ENCODE measurements at regions not wholly inside any gene's neighbourhood (a gene's known extent, or its start where the extent isn't known, plus 50 kb on each side); places are given as distances from the start of the nearest gene placed in this dataset.
"Not testable (repeated sequence)": the region's sequence is repeated elsewhere in the genome, so short reads cannot be mapped to it uniquely, and the experiment has no call there.

- no peaks in the 10 kb centered on the region for H3K4me1 ChIP-seq (ENCODE audit: control insufficient read depth, insufficient read depth, low read length)
- H3K4me3 ChIP-seq (ENCODE audit: low read depth, low read length): no peak overlapping the region
- no peaks in the 10 kb centered on the region for H3K9me3 ChIP-seq (ENCODE audit: control insufficient read depth, insufficient read depth, low read length)
- H3K9ac ChIP-seq (ENCODE audit: low read depth, low read length): no peak overlapping the region
- no peaks in the 10 kb centered on the region for H3K36me3 ChIP-seq (ENCODE audit: control insufficient read depth, insufficient read depth, low read length)
- H3K27me3 ChIP-seq (ENCODE audit: control insufficient read depth, insufficient read depth, low read length): no peaks in the 10 kb centered on the region
Measured at GRCh38 chr2:83003555-83003954, 1455.5 kb downstream of the SUCLG1 start.

GRCh38 chr2:83002706-83003105 is 1456.4 kb downstream of the SUCLG1 start:
- H3K36me3 ChIP-seq (ENCODE audit: control insufficient read depth, insufficient read depth, low read length): no peaks in the 10 kb centered on the region
- H3K9ac ChIP-seq (ENCODE audit: low read depth, low read length): no peak overlapping the region
- no peaks in the 10 kb centered on the region for H3K27me3 ChIP-seq (ENCODE audit: control insufficient read depth, insufficient read depth, low read length)
- H3K9me3 ChIP-seq (ENCODE audit: control insufficient read depth, insufficient read depth, low read length): no peaks in the 10 kb centered on the region
- H3K4me1 ChIP-seq (ENCODE audit: control insufficient read depth, insufficient read depth, low read length): no peaks in the 10 kb centered on the region
- H3K4me3 ChIP-seq (ENCODE audit: low read depth, low read length): no peak overlapping the region

- no peaks in the 10 kb centered on the region for H3K27me3 ChIP-seq (ENCODE audit: control insufficient read depth, insufficient read depth, low read length)
- H3K9me3 ChIP-seq (ENCODE audit: control insufficient read depth, insufficient read depth, low read length): no peaks in the 10 kb centered on the region
- H3K4me1 ChIP-seq (ENCODE audit: control insufficient read depth, insufficient read depth, low read length): no peaks in the 10 kb centered on the region
- H3K9ac ChIP-seq (ENCODE audit: low read depth, low read length): no peak overlapping the region
- H3K36me3 ChIP-seq (ENCODE audit: control insufficient read depth, insufficient read depth, low read length): no peaks in the 10 kb centered on the region
- H3K4me3 ChIP-seq (ENCODE audit: low read depth, low read length): no peak overlapping the region
Measured at GRCh38 chr2:82998781-82999180, 1460.3 kb downstream of the SUCLG1 start.

- Histone ChIP-seq H3K27me3 (ENCODE audit: control insufficient read depth, insufficient read depth, low read length) (no peaks in the 10 kb centered on the region), H3K9ac (ENCODE audit: low read depth, low read length) (no peak overlapping the region), H3K4me1 (ENCODE audit: control insufficient read depth, insufficient read depth, low read length) (no peaks in the 10 kb centered on the region), H3K36me3 (ENCODE audit: control insufficient read depth, insufficient read depth, low read length) (no peaks in the 10 kb centered on the region), H3K9me3 (ENCODE audit: control insufficient read depth, insufficient read depth, low read length) (no peaks in the 10 kb centered on the region), H3K4me3 (ENCODE audit: low read depth, low read length) (no peak overlapping the region)
Measured at GRCh38 chr2:82996217-82996616, 1462.9 kb downstream of the SUCLG1 start.

- Histone ChIP-seq H3K27me3 (ENCODE audit: control insufficient read depth, insufficient read depth, low read length) (no peaks in the 10 kb centered on the region), H3K36me3 (ENCODE audit: control insufficient read depth, insufficient read depth, low read length) (no peaks in the 10 kb centered on the region), H3K9ac (ENCODE audit: low read depth, low read length) (no peak overlapping the region), H3K4me3 (ENCODE audit: low read depth, low read length) (no peak overlapping the region), H3K9me3 (ENCODE audit: control insufficient read depth, insufficient read depth, low read length) (no peaks in the 10 kb centered on the region), H3K4me1 (ENCODE audit: control insufficient read depth, insufficient read depth, low read length) (peaks cover 3% of the 10 kb centered on the region)
Measured at GRCh38 chr2:82994151-82994550, 1464.9 kb downstream of the SUCLG1 start.

- Histone ChIP-seq H3K9me3 (ENCODE audit: control insufficient read depth, insufficient read depth, low read length) (no peaks in the 10 kb centered on the region), H3K9ac (ENCODE audit: low read depth, low read length) (no peak overlapping the region), H3K4me3 (ENCODE audit: low read depth, low read length) (no peak overlapping the region), H3K36me3 (ENCODE audit: control insufficient read depth, insufficient read depth, low read length) (no peaks in the 10 kb centered on the region), H3K4me1 (ENCODE audit: control insufficient read depth, insufficient read depth, low read length) (peaks cover 3% of the 10 kb centered on the region), H3K27me3 (ENCODE audit: control insufficient read depth, insufficient read depth, low read length) (no peaks in the 10 kb centered on the region)
Measured at GRCh38 chr2:82993609-82994008, 1465.5 kb downstream of the SUCLG1 start.

- H3K4me3 ChIP-seq (ENCODE audit: low read depth, low read length): no peak overlapping the region
- H3K27me3 ChIP-seq (ENCODE audit: control insufficient read depth, insufficient read depth, low read length): no peaks in the 10 kb centered on the region
- no peaks in the 10 kb centered on the region for H3K36me3 ChIP-seq (ENCODE audit: control insufficient read depth, insufficient read depth, low read length)
- H3K4me1 ChIP-seq (ENCODE audit: control insufficient read depth, insufficient read depth, low read length): peaks cover 3% of the 10 kb centered on the region
- H3K9me3 ChIP-seq (ENCODE audit: control insufficient read depth, insufficient read depth, low read length): no peaks in the 10 kb centered on the region
- no peak overlapping the region for H3K9ac ChIP-seq (ENCODE audit: low read depth, low read length)
Measured at GRCh38 chr2:82992968-82993367, 1466.1 kb downstream of the SUCLG1 start.

- H3K36me3 ChIP-seq (ENCODE audit: control insufficient read depth, insufficient read depth, low read length); H3K9ac ChIP-seq (ENCODE audit: low read depth, low read length); H3K9me3 ChIP-seq (ENCODE audit: control insufficient read depth, insufficient read depth, low read length); H3K27me3 ChIP-seq (ENCODE audit: control insufficient read depth, insufficient read depth, low read length); H3K4me1 ChIP-seq (ENCODE audit: control insufficient read depth, insufficient read depth, low read length); H3K4me3 ChIP-seq (ENCODE audit: low read depth, low read length): not testable (repeated sequence)
Measured at GRCh38 chr2:82987706-82988105, 1471.4 kb downstream of the SUCLG1 start.

GRCh38 chr2:82986899-82987298 is 1472.2 kb downstream of the SUCLG1 start:
- H3K9ac ChIP-seq (ENCODE audit: low read depth, low read length): no peak overlapping the region
- no peaks in the 10 kb centered on the region for H3K36me3 ChIP-seq (ENCODE audit: control insufficient read depth, insufficient read depth, low read length)
- H3K4me1 ChIP-seq (ENCODE audit: control insufficient read depth, insufficient read depth, low read length): peaks cover 3% of the 10 kb centered on the region
- H3K27me3 ChIP-seq (ENCODE audit: control insufficient read depth, insufficient read depth, low read length): no peaks in the 10 kb centered on the region
- no peak overlapping the region for H3K4me3 ChIP-seq (ENCODE audit: low read depth, low read length)
- H3K9me3 ChIP-seq (ENCODE audit: control insufficient read depth, insufficient read depth, low read length): no peaks in the 10 kb centered on the region

GRCh38 chr2:82985572-82986197 is 1473.4 kb downstream of the SUCLG1 start:
- Histone ChIP-seq H3K27me3 (ENCODE audit: control insufficient read depth, insufficient read depth, low read length) (no peaks in the 10 kb centered on the region), H3K4me3 (ENCODE audit: low read depth, low read length) (no peak overlapping the region), H3K36me3 (ENCODE audit: control insufficient read depth, insufficient read depth, low read length) (no peaks in the 10 kb centered on the region), H3K9ac (ENCODE audit: low read depth, low read length) (no peak overlapping the region), H3K9me3 (ENCODE audit: control insufficient read depth, insufficient read depth, low read length) (no peaks in the 10 kb centered on the region), H3K4me1 (ENCODE audit: control insufficient read depth, insufficient read depth, low read length) (no peaks in the 10 kb centered on the region)

- peaks cover 3% of the 10 kb centered on the region for H3K4me1 ChIP-seq (ENCODE audit: control insufficient read depth, insufficient read depth, low read length)
- no peaks in the 10 kb centered on the region for H3K9me3 ChIP-seq (ENCODE audit: control insufficient read depth, insufficient read depth, low read length)
- H3K36me3 ChIP-seq (ENCODE audit: control insufficient read depth, insufficient read depth, low read length): no peaks in the 10 kb centered on the region
- H3K27me3 ChIP-seq (ENCODE audit: control insufficient read depth, insufficient read depth, low read length): no peaks in the 10 kb centered on the region
- no peak overlapping the region for H3K9ac ChIP-seq (ENCODE audit: low read depth, low read length)
- H3K4me3 ChIP-seq (ENCODE audit: low read depth, low read length): no peak overlapping the region
Measured at GRCh38 chr2:82968358-82968757, 1490.7 kb downstream of the SUCLG1 start.

GRCh38 chr2:82964341-82964740 is 1494.7 kb downstream of the SUCLG1 start:
- Histone ChIP-seq H3K36me3 (ENCODE audit: control insufficient read depth, insufficient read depth, low read length) (no peaks in the 10 kb centered on the region), H3K4me1 (ENCODE audit: control insufficient read depth, insufficient read depth, low read length) (no peaks in the 10 kb centered on the region), H3K9me3 (ENCODE audit: control insufficient read depth, insufficient read depth, low read length) (no peaks in the 10 kb centered on the region), H3K9ac (ENCODE audit: low read depth, low read length) (no peak overlapping the region), H3K4me3 (ENCODE audit: low read depth, low read length) (no peak overlapping the region), H3K27me3 (ENCODE audit: control insufficient read depth, insufficient read depth, low read length) (no peaks in the 10 kb centered on the region)
